ENCODE measurements at regions not wholly inside any gene's neighbourhood (a gene's known extent, or its start where the extent isn't known, plus 50 kb on each side); places are given as distances from the start of the nearest gene placed in this dataset.
"Not testable (repeated sequence)": the region's sequence is repeated elsewhere in the genome, so short reads cannot be mapped to it uniquely, and the experiment has no call there.

- Histone ChIP-seq H3K4me1 (peaks cover 10% of the 10 kb centered on the region), H3K4me3 (no peak overlapping the region), H3K27me3 (no peaks in the 10 kb centered on the region), H3K27ac (peak overlapping the region; percentile 76), H3K9me3 (no peaks in the 10 kb centered on the region), H3K36me3 (no peaks in the 10 kb centered on the region)
- no peak for DNase-seq
- TF ChIP-seq, protein P1, sequence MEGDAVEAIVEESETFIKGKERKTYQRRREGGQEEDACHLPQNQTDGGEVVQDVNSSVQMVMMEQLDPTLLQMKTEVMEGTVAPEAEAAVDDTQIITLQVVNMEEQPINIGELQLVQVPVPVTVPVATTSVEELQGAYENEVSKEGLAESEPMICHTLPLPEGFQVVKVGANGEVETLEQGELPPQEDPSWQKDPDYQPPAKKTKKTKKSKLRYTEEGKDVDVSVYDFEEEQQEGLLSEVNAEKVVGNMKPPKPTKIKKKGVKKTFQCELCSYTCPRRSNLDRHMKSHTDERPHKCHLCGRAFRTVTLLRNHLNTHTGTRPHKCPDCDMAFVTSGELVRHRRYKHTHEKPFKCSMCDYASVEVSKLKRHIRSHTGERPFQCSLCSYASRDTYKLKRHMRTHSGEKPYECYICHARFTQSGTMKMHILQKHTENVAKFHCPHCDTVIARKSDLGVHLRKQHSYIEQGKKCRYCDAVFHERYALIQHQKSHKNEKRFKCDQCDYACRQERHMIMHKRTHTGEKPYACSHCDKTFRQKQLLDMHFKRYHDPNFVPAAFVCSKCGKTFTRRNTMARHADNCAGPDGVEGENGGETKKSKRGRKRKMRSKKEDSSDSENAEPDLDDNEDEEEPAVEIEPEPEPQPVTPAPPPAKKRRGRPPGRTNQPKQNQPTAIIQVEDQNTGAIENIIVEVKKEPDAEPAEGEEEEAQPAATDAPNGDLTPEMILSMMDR (IDR thresholded peaks at IDR 0.05), result no peak
- intact Hi-C loops (cut with DNase I), result no loop called here
- no peak for ATAC-seq
Measured at GRCh38 chr2:228771315-228771714, 499.8 kb downstream of the PID1 start.

DNA sequence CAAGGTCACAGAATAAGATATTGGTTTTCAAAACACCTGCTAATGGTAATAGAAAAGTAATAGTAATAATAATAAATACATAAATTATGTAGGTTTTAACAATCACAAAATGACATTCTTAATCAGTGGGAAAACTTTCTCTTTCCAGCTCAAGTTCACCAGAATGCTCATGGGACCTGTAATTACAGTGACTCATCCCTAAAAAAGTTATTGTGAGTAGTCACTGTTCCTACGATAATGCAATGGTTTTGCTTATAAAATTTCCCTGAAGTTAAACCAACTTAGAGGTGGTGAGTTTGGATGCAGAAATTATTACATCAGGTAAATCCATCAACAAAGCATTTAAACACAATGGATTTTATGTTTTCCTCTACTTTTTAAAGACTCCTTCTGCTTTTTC is 502.3 kb downstream of the PID1 start:
- H3K27me3 ChIP-seq, result no peaks in the 10 kb centered on the region
- no peak overlapping the region for H3K4me3 ChIP-seq
- DNase-seq, result no peak

DNA sequence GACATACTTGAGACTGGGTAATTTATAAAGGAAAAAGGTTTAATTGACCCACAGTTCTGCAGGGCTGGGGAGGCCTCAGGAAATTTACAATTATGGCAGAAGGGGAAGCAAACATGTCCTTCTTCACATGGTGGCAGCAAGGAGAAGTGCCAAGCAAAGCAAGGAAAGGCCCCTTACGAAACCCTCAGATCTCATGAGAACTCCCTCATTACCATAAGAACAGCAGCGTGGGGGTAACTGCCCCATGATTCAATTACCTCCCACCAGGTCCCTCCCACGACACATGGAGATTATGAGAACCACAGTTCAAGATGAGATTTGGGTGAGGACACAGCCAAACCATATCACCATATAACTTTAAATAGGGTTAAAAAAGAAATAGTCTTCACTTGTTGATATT is 502.9 kb downstream of the PID1 start:
- H3K4me1 ChIP-seq; intact Hi-C loops (cut with DNase I); H3K4me3 ChIP-seq; H3K27ac ChIP-seq; H3K9me3 ChIP-seq; H3K36me3 ChIP-seq; H3K27me3 ChIP-seq; DNase-seq; ATAC-seq: not testable (repeated sequence)

More for the DNA sequence above, 502.3 kb downstream of the PID1 start:
- TF ChIP-seq, protein P1 (IDR thresholded peaks at IDR 0.05), result no peak
- no peaks in the 10 kb centered on the region for H3K36me3 ChIP-seq
- H3K4me1 ChIP-seq, result peaks cover 10% of the 10 kb centered on the region
- ATAC-seq, result no peak
- intact Hi-C loops (cut with DNase I), result no loop called here
- H3K27ac ChIP-seq, result no peak overlapping the region
- no peaks in the 10 kb centered on the region for H3K9me3 ChIP-seq

- H3K9me3 ChIP-seq, result no peaks in the 10 kb centered on the region
- DNase-seq (no peak), ATAC-seq (no peak)
- H3K36me3 ChIP-seq, result no peaks in the 10 kb centered on the region
- TF ChIP-seq, protein P1 (IDR thresholded peaks at IDR 0.05), result no peak
- H3K4me1 ChIP-seq, result peaks cover 10% of the 10 kb centered on the region
- H3K27ac ChIP-seq, result no peak overlapping the region
- no peak overlapping the region for H3K4me3 ChIP-seq
- intact Hi-C loops (cut with DNase I), result no loop called here
- H3K27me3 ChIP-seq, result no peaks in the 10 kb centered on the region
Measured at GRCh38 chr2:228767196-228767595, 503.9 kb downstream of the PID1 start.

DNA sequence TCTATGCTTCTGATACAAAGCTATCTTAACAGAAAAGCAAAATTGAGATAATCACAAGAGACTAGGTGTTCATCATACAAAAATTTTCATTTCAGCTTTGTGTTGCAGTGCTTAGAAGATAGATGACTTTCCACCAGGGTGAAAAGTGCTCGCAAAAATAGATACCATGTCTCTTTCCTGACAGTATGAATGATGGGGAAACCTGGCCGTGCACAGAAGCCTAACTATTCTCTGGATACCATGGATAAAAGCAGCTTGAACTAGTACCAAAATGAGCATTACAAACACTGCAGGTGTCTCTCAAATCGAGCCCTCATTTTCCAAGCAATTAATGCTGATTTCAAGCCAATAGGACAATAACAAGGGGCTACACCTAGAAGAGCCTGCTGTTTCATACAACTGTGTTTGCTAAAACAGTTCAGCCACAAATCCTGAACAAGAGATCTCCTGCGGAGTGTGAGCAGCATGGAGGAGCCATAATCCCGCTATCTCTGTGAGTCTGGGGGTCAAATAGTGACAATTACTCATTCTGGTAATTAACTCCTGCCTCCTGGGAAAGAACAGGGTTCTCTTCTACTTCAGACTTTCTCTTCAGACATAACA is 507.6 kb downstream of the PID1 start:
- no peak overlapping the region for H3K27ac ChIP-seq
- H3K36me3 ChIP-seq, result no peaks in the 10 kb centered on the region
- ATAC-seq (no peak), DNase-seq (no peak)
- no peaks in the 10 kb centered on the region for H3K4me1 ChIP-seq
- no peak overlapping the region for H3K4me3 ChIP-seq
- TF ChIP-seq, protein P1 (IDR thresholded peaks at IDR 0.05), result no peak
- H3K27me3 ChIP-seq, result no peaks in the 10 kb centered on the region
- intact Hi-C loops (cut with DNase I), result no loop called here
- H3K9me3 ChIP-seq, result no peaks in the 10 kb centered on the region

- H3K4me1 ChIP-seq, result no peaks in the 10 kb centered on the region
- TF ChIP-seq, protein P1 (IDR thresholded peaks at IDR 0.05), result no peak
- H3K27ac ChIP-seq, result no peak overlapping the region
- H3K27me3 ChIP-seq, result no peaks in the 10 kb centered on the region
- ATAC-seq, result no peak
- no peaks in the 10 kb centered on the region for H3K36me3 ChIP-seq
- H3K4me3 ChIP-seq, result no peak overlapping the region
- intact Hi-C loops (cut with DNase I), result no loop called here
- no peak for DNase-seq
- H3K9me3 ChIP-seq, result no peaks in the 10 kb centered on the region
Measured at GRCh38 chr2:228762565-228762964, 508.5 kb downstream of the PID1 start.

DNA sequence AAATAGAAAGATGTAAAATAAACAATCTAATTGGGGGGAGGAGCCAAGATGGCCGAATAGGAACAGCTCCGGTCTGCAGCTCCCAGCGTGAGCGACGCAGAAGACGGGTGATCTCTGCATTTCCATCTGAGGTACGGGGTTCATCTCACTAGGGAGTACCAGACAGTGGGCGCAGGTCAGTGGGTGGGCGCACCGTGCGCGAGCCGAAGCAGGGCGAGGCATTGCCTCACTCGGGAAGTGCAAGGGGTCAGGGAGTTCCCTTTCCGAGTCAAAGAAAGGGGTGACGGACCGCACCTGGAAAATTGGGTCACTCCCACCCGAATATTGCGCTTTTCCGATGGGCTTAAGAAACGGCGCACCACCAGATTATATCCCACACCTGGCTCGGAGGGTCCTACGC is 515.4 kb downstream of the PID1 start:
- H3K27me3 ChIP-seq; H3K4me3 ChIP-seq; H3K4me1 ChIP-seq; intact Hi-C loops (cut with DNase I); DNase-seq; H3K27ac ChIP-seq; H3K9me3 ChIP-seq; ATAC-seq; H3K36me3 ChIP-seq: not testable (repeated sequence)

Data from upper lobe of right lung (tissue), 1 donor.